ENCODE measurements at regions not wholly inside any gene's neighbourhood (a gene's known extent, or its start where the extent isn't known, plus 50 kb on each side); places are given as distances from the start of the nearest gene placed in this dataset.

GRCh38 chr10:131819241-131820072, 81.4 kb upstream of the PPP2R2D start:
- no peak for TF ChIP-seq CTCF (IDR thresholded peaks at IDR 0.05)
- TF ChIP-seq POLR2A (IDR thresholded peaks at IDR 0.05) = no peak

Measured in body of pancreas (tissue), 4 donors.